ENCODE measurements at regions not wholly inside any gene's neighbourhood (a gene's known extent, or its start where the extent isn't known, plus 50 kb on each side); places are given as distances from the start of the nearest gene placed in this dataset.

DNA sequence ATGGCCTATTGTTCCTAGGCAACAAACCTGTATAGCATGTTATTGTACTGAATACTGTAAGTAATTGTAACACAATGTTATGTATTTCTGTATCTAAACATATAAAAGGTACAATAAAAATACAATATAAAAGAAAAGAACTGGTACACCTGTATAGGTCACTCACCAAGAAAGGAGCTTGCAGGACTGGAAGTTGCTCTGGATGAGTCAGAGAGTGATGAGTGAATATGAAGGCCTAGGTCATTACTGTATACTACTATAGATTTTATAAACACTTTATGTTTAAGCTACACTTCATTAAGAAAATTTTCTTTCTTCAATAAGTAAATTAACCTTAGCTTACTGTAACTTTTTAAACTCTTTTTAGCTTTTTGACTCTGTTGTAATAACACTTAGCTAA lies 559.9 kb downstream of the PLPP3 start:
- DNase-seq, result no peak

- DNase-seq, result no peak
Measured at GRCh38 chr1:56017336-56017735, 562.0 kb downstream of the PLPP3 start.

DNA sequence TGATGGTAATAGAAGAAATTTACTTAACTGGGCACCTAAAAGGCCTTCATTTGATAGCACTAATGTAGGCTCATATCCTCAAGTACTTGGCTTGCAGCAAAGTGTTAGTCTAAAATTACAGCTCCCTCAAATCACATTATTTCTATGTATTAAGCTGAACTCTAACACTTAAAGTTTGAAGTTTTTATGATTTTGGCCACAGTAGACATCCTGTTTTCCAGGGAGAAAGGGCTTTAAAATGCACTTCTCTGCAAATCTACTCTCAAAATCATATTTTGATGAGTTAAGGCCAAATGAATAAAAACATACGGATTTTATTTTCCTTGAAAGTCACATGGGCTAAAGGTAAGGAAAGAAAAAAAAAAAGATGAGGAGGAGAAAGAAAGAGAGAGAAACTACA lies 575.5 kb downstream of the PLPP3 start:
- no peak for DNase-seq

DNA sequence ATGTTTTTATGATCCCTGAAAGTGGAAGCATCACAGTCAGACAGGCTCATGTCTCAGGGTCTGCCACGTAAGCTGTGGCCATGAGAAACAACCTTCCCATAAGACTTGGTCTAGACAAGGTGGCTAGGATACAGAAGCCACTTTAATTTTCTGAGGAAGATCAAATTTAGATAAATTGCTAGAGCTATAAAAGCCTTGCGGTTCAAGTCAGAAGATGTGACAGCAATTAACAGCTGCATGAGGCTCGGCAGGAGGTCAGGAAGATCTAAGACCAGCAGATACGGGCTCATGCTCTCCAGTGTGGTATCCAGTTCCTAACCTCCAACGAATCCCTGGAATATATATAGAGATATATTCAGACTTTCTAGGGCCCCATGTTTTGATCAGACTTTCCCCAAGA lies 577.1 kb downstream of the PLPP3 start:
- DNase-seq, result no peak

GRCh38 chr1:56000424-56000823 lies 578.9 kb downstream of the PLPP3 start:
- no peak for DNase-seq

- no peak for DNase-seq
Measured at GRCh38 chr1:55997536-55997935, 581.8 kb downstream of the PLPP3 start.

- DNase-seq, result no peak
Measured at GRCh38 chr1:55993646-55994318, 585.6 kb downstream of the PLPP3 start.

- no peak for DNase-seq
Measured at GRCh38 chr1:55990007-55990406, 589.4 kb downstream of the PLPP3 start.

- no peak for DNase-seq
Measured at GRCh38 chr1:55988963-55989452, 590.4 kb downstream of the PLPP3 start.

- DNase-seq, result no peak
Measured at GRCh38 chr1:55987491-55988249, 591.7 kb downstream of the PLPP3 start.

- DNase-seq, result no peak
Measured at GRCh38 chr1:55986003-55986402, 593.4 kb downstream of the PLPP3 start.

DNA sequence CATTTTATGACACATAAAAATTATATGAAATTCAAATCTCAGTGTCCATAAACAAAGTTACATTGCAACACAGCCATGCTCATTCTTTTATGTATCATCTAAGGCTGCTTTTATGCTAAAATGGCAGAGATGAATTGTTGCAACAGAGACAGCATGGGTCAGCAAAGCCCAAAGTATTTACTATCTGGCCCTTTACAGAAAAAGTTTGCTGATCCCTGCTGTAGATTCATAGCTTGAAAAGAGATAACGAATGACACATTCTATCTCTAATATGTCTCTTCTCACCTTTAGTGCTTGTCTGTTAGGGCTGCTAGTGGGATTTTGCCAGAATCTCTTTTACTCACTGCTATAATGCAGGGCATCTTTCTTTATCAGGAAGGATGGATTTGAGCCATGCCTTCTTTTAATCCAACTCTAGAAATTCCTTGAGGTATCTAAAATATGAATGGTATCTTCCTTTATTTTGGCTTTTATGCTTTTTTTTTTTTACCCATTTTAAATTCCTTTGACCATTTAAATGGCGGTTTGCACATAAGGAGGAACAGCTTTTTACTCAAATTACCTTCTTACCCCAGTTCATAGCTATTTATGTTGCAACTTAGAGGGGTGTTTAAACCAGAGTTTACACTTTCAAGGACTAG lies 598.2 kb downstream of the PLPP3 start:
- no peak for DNase-seq

GRCh38 chr1:55980582-55980981 lies 598.8 kb downstream of the PLPP3 start:
- no peak for DNase-seq

DNA sequence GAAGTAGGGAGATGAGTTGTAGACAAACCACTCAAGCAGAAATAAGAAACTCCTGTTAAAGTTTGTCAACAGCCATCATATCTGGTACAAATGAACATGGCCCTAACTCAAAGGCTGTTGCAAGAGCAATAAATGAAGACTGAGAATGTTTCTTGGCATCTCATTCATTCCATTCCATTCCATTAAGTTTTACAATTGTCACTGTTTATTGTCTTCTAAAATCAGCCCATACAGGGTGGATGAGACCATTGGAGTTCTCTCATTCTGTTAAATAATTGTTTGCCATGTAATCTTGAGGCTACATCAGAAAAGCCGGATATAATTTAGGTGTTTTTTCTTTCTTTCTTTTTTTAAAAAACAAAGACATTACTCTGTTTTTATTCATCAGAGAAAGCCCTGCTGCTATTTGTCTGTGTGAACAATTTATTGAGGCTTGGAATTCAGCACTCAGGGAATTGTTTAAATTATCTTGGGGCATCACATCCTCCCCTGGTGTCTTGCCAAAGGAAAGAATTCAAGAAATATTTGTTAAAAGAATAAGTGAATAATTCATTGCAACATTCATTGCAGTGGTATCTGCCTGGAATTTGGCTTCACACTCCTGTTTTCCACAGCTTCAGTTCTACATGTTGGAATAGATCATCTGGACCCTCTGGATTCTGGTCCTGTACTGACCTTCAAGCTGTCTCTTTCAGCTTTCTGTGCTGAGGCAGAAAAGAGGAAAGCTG lies 604.5 kb downstream of the PLPP3 start:
- no peak for DNase-seq

DNA sequence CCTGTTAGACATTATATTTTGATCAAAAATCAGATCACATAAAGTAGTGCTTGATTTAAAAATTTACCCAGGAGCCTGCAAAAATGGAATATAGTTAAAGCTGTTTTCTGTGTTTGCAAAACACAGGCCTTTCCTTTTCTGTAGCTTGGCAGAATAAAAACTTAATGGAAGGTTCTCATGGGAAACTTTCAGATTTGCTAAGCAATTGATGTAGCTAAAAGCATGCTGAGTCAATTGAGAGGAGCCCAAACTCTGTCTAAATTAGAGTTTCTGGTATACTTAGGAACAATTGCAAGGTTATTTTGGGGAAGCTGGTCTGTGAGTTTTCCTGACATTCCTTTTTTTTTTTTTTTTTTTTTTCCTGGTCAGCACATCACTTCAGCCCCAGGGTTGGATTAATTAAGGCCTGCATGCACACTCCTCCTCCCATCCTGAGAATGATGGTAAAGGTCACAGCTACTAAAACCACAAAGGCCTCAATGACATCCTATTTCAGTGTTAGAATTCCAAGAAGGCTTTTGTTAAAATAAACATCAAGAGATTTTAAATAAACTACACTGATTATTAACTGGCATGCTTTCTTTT lies 608.7 kb downstream of the PLPP3 start:
- DNase-seq, result no peak

- DNase-seq, result no peak
Measured at GRCh38 chr1:55969322-55969721, 610.0 kb downstream of the PLPP3 start.

- no peak for DNase-seq
Measured at GRCh38 chr1:55968661-55969060, 610.7 kb downstream of the PLPP3 start.

DNA sequence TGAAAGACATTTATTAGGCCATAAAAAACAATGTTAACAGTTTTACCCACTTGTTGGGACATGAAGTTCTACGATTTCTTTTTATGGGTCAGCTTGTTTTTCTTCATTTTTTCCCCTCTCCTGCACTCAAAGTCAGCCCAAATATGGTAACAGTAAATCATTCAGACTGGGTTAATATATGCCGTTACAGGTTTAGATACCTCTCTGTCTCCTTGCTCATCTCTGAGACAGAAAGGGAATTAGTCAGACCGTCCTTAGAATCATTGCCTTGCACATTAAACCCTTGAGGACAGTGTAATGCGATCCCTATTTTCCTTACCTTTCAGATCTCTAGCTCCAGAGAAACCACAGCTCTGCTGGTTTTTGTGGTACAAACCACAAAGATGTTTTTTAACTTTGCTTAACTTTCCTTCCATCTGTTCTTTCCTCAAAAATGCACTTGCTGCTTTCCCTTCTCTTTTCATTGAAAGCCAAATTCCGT lies 613.3 kb downstream of the PLPP3 start:
- DNase-seq, result no peak

DNA sequence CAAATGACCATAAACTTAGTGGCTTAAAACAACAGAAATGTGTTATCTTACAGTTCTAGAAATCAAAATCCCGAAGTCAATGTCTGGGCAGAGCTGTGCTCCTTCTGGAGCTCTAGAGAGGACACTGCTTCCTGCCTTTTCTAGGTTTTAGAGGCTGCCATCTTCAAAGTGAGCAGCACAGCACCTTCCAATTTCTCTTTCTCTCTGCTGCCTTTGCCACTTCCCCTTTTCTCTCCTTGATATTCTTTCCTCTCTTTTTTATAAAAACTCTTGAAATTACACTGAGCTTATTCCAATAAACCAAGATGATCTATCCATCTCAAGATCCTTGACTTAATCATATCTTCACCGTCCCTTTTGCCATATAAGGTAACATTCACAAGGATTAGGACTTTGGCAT lies 616.9 kb downstream of the PLPP3 start:
- no peak for DNase-seq

GRCh38 chr1:55959136-55959548 lies 620.2 kb downstream of the PLPP3 start:
- no peak for DNase-seq

DNA sequence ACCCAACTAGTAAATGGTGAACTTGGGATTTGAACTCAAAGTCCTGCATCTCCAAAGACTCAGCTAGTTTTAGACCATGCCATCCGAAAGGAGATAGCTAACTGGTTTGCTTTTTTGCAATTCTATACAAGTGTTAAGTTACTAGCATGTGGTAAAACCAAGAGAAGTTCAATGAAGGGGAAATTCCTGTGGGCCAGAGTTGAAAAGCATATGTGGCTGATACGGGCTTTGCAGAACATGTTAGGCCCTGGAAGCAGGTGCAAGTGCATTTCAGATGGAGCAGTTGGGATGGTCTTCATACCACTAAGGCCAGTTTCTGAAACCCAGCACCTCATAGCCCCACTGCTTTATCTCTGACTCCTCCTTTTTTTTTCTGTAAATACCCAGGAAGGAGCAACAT lies 620.9 kb downstream of the PLPP3 start:
- DNase-seq, result no peak

DNA sequence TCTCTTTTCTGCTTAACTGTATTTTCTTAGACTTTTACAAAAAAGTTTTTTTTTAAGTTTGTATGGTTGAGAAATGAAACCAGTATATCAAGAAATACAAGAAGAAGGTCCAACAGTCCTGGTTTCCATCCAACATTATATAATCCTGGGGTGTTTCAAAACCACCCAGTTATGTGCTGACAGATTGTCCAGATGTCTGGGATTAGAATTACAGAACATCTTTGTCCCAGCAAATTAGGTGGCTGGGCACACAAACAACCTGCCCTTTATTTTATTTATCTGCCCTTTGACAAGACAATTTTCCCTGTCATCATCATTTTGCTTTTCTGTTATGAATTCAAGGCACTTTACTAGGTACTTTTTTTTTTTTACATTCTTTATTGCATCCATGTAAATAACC lies 622.1 kb downstream of the PLPP3 start:
- DNase-seq, result no peak
